PFSK-1 (cell line): ENCODE measurements at regions not wholly inside any gene's neighbourhood (a gene's known extent, or its start where the extent isn't known, plus 50 kb on each side); places are given as distances from the start of the nearest gene placed in this dataset.

Experiments
- POLR2AphosphoS5 ChIP-seq: IDR thresholded peaks from 2 replicates; pipeline ENCODE4 v1.6.1; 2012; ENCODE audit warnings: low read depth, mild to moderate bottlenecking, control low read depth, low read length, moderate library complexity
- SIN3A ChIP-seq: IDR thresholded peaks from 2 replicates; pipeline ENCODE4 v1.6.1; 2012; ENCODE audit warnings: mild to moderate bottlenecking, low read length, moderate library complexity, borderline replicate concordance; ENCODE audit not compliant: insufficient read depth
- TAF1 ChIP-seq: IDR thresholded peaks from 2 replicates; pipeline ENCODE4 v1.6.1; 2012; ENCODE audit warnings: low read length, control low read depth, borderline replicate concordance; ENCODE audit not compliant: insufficient read depth
- TF ChIP-seq, protein P1 (sequence below), 2 experiments: IDR thresholded peaks; 2 replicates each; pipeline versions ENCODE4 v1.6.1 to v1.8.0; 2011 to 2012; ENCODE audit warnings: low read depth in 2 of 2, low read length in 2 of 2, control low read depth in 1 of 2, inconsistent platforms in 1 of 2, mild to moderate bottlenecking in 1 of 2, moderate library complexity in 1 of 2; ENCODE audit not compliant: insufficient read depth in 1 of 2

DNA sequence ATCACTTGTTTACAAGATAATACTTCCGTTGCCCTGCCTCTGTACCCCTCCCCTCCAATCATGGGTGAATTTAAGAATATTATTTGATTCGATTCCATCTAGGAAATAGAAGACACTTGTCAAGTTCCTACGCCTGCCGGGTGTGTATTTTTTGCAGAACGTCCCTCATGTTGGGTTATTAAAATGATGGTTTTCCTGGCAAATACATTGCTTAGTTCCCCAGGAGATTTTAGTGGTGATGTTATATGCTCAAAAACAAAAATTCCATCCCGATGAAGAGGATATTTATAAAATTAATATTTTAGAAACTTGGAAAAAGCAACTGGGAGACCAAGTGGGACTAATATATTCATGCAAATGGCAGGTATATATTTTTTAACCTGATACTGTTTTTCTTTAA is 548.4 kb downstream of the EDEM1 start:
- TF ChIP-seq, protein P1, sequence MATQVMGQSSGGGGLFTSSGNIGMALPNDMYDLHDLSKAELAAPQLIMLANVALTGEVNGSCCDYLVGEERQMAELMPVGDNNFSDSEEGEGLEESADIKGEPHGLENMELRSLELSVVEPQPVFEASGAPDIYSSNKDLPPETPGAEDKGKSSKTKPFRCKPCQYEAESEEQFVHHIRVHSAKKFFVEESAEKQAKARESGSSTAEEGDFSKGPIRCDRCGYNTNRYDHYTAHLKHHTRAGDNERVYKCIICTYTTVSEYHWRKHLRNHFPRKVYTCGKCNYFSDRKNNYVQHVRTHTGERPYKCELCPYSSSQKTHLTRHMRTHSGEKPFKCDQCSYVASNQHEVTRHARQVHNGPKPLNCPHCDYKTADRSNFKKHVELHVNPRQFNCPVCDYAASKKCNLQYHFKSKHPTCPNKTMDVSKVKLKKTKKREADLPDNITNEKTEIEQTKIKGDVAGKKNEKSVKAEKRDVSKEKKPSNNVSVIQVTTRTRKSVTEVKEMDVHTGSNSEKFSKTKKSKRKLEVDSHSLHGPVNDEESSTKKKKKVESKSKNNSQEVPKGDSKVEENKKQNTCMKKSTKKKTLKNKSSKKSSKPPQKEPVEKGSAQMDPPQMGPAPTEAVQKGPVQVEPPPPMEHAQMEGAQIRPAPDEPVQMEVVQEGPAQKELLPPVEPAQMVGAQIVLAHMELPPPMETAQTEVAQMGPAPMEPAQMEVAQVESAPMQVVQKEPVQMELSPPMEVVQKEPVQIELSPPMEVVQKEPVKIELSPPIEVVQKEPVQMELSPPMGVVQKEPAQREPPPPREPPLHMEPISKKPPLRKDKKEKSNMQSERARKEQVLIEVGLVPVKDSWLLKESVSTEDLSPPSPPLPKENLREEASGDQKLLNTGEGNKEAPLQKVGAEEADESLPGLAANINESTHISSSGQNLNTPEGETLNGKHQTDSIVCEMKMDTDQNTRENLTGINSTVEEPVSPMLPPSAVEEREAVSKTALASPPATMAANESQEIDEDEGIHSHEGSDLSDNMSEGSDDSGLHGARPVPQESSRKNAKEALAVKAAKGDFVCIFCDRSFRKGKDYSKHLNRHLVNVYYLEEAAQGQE (IDR thresholded peaks at IDR 0.05; ENCODE audit: insufficient read depth in 1 of 2, low read depth in 2 of 2, low read length in 2 of 2): no peak
- TF ChIP-seq POLR2AphosphoS5 (no peak), SIN3A (no peak), TAF1 (no peak)
